Endothelial cell of umbilical vein (primary cell): ENCODE measurements at regions not wholly inside any gene's neighbourhood (a gene's known extent, or its start where the extent isn't known, plus 50 kb on each side); places are given as distances from the start of the nearest gene placed in this dataset.

ENCODE experiments used
- EZH2 ChIP-seq: IDR thresholded peaks from 2 replicates; pipeline ENCODE4 v1.6.1; 2012; ENCODE audit warnings: borderline replicate concordance, low read depth, mild to moderate bottlenecking, moderate library complexity, low read length, inconsistent platforms; ENCODE audit not compliant: severe bottlenecking
- FOS ChIP-seq: IDR thresholded peaks from 2 replicates; pipeline ENCODE4 v1.6.1; 2011; ENCODE audit warnings: mild to moderate bottlenecking, low read length, moderate library complexity, borderline replicate concordance; ENCODE audit not compliant: insufficient read depth
- GATA2 ChIP-seq: IDR thresholded peaks from 2 replicates; pipeline ENCODE4 v1.7.0; 2011; ENCODE audit warnings: low read depth, mild to moderate bottlenecking, moderate library complexity, mixed read lengths, low read length; ENCODE audit not compliant: insufficient read length, insufficient read depth
- MYC ChIP-seq: IDR thresholded peaks from one replicate; pipeline ENCODE4 v1.6.1; 2011; ENCODE audit warnings: mild to moderate bottlenecking, low read depth, low read length
- POLR2A ChIP-seq: IDR thresholded peaks from 2 replicates; pipeline ENCODE4 v1.6.1; 2012; ENCODE audit warnings: low read depth, mild to moderate bottlenecking, control low read depth, low read length
- POLR2AphosphoS5 ChIP-seq: IDR thresholded peaks from 2 replicates; pipeline ENCODE4 v1.6.1; 2012; ENCODE audit warnings: low read depth, mild to moderate bottlenecking, control low read depth, low read length, moderate library complexity; ENCODE audit not compliant: insufficient read depth
- TF ChIP-seq, protein P1 (sequence below): IDR thresholded peaks from 2 replicates; pipeline ENCODE4 v1.6.1; 2011; ENCODE audit not compliant: insufficient read depth, insufficient read length
- TF ChIP-seq, protein P2 (sequence below), 2 donors: IDR thresholded peaks; 1 replicate in 1 of 2; 2 replicates in 1 of 2; pipeline ENCODE4 v1.5.1; 2011; ENCODE audit warnings: low read length in 2 of 2, mild to moderate bottlenecking in 2 of 2, moderate library complexity in 2 of 2, control low read depth in 1 of 2, inconsistent platforms in 1 of 2, low read depth in 1 of 2; ENCODE audit not compliant: insufficient read depth in 1 of 2; ENCODE audit errors: extremely low read depth in 1 of 2

DNA sequence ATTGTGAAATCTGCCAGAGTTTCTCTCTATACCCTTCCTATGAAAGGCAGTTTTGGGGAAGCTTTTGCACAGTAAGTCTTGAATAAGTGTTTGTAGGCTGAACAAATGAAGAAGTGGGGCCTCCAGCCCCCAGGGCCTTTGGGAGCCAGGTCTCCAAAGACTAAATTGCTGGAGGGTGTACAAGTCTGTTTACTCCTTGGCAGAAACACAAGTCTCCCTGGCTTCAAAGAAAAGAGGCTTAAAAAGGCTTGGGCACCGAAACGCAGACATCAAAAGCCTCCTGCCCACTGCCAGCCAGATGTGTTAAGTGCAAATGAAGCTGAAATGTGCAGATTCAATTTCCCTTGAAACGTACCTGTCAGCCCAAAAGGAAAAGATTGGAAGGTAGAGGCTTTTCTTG is 146.3 kb downstream of the TMEM132E start:
- TF ChIP-seq POLR2A: no peak
- TF ChIP-seq, protein P1, sequence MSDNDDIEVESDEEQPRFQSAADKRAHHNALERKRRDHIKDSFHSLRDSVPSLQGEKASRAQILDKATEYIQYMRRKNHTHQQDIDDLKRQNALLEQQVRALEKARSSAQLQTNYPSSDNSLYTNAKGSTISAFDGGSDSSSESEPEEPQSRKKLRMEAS: no peak
- TF ChIP-seq, protein P2, sequence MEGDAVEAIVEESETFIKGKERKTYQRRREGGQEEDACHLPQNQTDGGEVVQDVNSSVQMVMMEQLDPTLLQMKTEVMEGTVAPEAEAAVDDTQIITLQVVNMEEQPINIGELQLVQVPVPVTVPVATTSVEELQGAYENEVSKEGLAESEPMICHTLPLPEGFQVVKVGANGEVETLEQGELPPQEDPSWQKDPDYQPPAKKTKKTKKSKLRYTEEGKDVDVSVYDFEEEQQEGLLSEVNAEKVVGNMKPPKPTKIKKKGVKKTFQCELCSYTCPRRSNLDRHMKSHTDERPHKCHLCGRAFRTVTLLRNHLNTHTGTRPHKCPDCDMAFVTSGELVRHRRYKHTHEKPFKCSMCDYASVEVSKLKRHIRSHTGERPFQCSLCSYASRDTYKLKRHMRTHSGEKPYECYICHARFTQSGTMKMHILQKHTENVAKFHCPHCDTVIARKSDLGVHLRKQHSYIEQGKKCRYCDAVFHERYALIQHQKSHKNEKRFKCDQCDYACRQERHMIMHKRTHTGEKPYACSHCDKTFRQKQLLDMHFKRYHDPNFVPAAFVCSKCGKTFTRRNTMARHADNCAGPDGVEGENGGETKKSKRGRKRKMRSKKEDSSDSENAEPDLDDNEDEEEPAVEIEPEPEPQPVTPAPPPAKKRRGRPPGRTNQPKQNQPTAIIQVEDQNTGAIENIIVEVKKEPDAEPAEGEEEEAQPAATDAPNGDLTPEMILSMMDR (IDR thresholded peaks at IDR 0.05; ENCODE audit: extremely low read depth in 1 of 2, insufficient read depth in 1 of 2, low read depth in 1 of 2, low read length in 2 of 2): no peak
- no peak for TF ChIP-seq POLR2AphosphoS5
- no peak for TF ChIP-seq EZH2
- TF ChIP-seq GATA2: no peak
- TF ChIP-seq MYC: no peak
- TF ChIP-seq FOS: no peak
